HG03520 (cell line): ENCODE measurements at regions not wholly inside any gene's neighbourhood (a gene's known extent, or its start where the extent isn't known, plus 50 kb on each side); places are given as distances from the start of the nearest gene placed in this dataset.

Experiments used
- ATAC-seq: cut with Tn5 transposase; IDR thresholded peaks from one replicate; pipeline ENCODE4 v1.9.1; 2021; ENCODE audit warnings: mild to moderate bottlenecking, moderate library complexity; ENCODE audit not compliant: unreplicated experiment

DNA sequence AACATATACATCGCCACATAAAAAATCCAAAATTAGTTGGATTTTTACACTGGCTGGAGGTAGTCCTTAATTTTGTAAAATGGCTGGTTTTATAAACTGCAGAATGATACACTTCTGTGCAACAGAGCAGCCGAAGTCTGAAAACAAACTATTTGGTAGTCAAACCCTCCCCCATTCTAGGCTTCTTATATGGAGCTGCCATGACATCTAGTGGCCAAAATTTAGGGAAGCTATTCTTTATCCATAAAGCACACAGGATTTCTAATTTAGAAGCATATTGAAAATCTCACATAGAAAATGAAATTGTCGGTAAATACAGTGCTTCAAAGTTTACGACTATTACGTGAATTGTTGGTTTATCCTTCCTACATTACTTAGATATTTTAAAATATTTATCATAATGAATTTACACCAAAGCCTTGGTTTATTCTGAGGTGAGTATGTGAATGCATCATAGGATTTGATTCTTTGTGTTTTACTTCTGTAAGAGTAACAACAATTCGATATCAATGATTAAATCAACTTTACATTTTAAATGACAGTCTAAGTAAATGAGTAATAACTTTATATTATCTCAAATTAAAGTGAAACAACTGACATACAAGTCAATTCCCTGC lies 113.4 kb upstream of the FAM241A start:
- peak; percentile 89 for ATAC-seq

DNA sequence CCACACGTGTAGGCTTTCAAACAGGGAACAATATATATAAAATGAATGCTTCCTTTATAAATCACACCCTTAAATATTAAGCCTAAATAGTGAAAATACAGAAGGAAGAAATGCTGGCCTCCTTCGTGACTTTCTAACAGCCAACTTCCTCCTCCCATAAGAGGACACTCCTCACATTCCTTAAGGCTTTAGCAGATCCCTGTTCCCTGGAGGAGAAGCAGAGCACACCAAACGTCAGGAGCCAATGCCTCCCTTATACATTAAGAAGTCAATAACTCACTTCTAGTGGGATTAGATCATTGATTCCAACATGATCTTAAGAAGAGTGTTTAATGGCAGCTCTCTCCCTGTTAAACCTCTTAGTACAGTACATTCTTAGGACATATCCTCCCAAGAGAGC lies 108.4 kb upstream of the FAM241A start:
- ATAC-seq: no peak

GRCh38 chr4:112038861-112039260 lies 106.4 kb upstream of the FAM241A start:
- ATAC-seq: no peak

DNA sequence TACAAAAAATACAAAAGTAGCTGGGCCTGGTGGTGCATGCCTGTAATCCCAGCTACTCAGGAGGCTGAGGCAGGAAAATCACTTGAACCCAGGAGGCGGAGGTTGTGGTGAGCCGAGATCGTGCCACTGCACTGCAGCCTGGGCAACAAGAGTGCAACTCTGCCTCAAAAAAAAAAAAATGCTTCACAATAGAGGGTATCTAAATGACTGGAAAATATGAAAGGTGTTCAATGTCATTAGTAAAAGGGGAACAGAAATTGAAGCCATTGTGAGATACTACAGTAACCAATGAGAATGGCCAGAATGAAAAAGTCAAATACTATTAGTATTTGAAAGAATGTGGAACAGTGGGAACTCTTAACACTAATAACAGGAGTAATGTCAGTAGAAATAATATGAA lies 96.1 kb upstream of the FAM241A start:
- peak; percentile 88 for ATAC-seq

DNA sequence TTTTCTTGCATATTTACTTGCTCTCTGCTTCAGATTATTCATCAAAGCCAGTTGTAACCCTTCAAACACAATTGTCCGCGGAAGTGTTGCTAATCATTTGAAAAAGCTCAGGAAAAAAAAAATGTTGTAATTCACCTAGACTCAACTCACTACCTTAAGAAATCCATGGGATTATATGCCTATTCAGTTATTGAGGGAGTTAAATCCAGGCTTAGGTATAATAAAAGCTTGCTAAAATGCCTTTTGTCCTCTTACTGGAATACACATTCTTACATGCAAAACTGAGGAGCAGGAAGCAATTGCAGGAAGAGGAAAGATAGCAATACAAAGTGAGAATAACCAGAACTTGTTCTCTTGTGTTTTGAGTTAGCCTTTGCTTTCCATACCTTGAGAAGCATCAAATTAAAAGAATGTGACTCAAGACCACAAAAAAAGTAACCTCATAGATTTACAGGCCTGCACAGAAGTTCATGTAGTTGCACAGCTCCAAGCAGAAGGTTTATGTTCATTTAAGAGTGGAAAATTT lies 91.4 kb upstream of the FAM241A start:
- no peak for ATAC-seq

GRCh38 chr4:112055100-112055499 lies 90.2 kb upstream of the FAM241A start:
- no peak for ATAC-seq

GRCh38 chr4:112057470-112057869 lies 87.8 kb upstream of the FAM241A start:
- no peak for ATAC-seq

GRCh38 chr4:112058433-112058832 lies 86.8 kb upstream of the FAM241A start:
- ATAC-seq: no peak

GRCh38 chr4:112060212-112060611 lies 85.0 kb upstream of the FAM241A start:
- no peak for ATAC-seq

DNA sequence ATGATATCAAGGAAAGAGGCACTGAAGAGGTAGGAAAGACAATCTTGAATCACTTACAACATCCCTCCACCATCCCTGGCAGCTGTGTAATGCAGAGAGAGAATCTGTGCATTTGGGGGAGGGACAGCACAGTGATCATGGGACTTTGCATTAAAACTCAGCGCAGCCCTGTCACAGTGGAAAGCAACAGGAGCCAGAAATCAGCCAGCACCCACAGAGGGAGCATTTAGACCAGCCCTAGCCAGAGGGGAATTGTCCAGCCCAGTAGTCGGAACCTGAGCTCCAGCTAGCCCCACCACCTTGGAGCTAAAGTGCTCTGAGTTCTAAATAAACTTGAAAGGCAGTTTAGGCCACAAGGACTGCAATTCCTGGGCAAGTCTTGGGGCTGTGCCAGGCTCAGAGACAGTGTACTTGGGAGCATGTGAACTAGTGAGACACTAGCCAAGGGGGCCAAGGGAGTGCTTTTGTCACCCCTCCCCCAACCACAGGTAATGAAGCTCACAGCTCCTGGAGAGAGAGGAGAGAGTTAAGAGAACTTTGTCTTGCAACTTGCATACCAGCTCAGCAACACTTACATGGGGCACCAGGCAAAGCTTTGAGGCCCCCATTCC lies 83.9 kb upstream of the FAM241A start:
- no peak for ATAC-seq

GRCh38 chr4:112063260-112063659 lies 82.0 kb upstream of the FAM241A start:
- ATAC-seq: no peak

- no peak for ATAC-seq
Observed at GRCh38 chr4:112069110-112069509, 76.1 kb upstream of the FAM241A start.

- no peak for ATAC-seq
Observed at GRCh38 chr4:112073181-112073580, 72.1 kb upstream of the FAM241A start.

- ATAC-seq: peak; percentile 77
Observed at GRCh38 chr4:112075129-112075753, 70.0 kb upstream of the FAM241A start.

DNA sequence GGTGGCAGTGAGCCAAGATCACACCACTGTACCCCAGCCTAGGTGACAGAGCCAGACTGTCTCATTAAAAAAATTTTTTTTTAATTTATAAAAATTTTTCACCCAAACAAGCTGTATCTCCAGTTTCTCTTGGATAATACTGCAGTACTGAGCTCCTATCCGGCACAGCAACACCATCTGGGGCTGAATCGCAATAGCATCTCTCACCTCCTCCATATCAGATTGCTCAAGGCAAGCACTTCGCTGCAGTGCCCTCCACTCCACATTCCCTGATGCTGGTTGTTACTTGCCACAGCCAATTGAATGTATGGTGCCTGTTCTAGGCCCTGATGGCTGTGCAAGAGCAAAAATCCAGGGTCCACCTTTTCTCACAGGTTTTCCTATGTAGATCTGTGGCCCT lies 69.3 kb upstream of the FAM241A start:
- no peak for ATAC-seq

DNA sequence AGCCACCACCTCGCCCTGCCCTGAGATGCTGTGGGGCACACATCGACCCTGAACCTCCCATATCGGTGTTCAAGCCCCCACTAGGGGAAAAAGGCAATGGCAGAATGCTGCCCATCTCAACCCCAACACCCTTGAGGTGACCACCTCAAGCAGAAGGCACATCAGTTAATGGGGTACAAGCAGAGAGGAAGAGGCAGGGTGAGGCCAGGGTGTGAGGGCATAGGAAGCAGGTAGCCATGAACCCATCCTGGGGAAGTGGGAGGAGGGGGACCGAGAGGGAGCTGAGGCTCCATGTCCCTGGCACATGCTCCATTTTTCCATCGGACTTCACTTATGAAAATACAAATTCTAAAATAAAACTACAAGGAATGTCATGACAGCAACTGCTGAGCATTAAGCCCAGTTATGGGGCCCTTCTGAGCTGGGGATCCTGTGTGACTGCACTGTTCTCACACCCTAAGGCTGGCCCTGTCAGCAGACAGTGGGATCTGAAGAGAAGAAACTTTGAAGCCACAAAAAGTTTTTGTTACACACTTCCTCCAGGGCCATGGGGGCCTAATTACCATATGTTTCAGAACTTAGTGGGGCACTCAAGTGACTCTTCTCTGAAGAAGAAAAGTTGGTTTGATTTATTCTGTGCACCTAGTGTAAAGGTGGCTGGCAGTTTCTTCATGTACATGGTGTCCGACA lies 68.2 kb upstream of the FAM241A start:
- ATAC-seq: no peak

DNA sequence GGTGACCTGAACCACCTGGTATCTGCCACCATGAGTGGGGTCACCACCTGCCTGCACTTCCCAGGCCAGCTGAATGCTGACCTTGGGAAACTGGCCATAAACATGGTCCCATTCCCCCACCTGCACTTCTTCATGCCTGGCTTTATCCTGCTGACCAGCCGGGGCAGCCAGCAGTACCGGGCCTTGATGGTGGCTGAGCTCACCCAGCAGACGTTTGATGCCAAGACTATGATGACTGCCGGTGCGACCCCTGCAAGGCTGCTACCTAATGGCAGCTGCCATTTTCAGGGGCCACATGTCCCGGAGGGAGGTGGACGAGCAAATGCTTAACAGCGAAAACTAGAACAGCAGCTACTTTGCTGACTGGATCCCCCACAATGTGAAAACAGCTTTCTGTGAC lies 67.5 kb upstream of the FAM241A start:
- ATAC-seq: no peak

DNA sequence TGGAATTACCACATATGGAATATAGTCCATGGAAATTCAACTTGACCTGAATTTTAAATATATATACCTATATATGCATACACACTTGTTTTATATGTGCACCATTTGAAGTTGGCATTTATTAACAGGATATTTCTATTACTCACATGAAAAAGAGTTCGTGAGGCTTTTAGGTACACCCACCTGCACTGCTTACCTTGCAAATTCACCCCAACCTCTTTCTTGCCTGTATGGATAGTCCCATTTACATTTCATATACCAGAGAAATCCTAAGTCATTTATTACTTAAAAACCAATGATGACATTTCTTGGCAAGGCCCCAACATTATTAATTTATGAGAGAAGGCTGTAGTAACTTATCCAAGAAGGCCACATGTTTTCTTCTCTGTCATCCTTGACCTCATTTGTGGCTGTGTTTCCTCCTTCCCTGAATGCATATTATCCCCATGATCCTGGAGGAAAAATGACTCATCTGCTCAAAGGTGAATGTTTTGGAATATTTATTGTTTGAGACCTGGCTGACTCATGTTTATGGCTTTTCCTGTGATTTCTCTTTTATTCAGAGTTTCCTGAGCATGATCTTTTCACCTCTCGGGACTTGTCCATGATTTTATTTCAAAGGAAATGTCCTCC lies 62.2 kb upstream of the FAM241A start:
- ATAC-seq: no peak

DNA sequence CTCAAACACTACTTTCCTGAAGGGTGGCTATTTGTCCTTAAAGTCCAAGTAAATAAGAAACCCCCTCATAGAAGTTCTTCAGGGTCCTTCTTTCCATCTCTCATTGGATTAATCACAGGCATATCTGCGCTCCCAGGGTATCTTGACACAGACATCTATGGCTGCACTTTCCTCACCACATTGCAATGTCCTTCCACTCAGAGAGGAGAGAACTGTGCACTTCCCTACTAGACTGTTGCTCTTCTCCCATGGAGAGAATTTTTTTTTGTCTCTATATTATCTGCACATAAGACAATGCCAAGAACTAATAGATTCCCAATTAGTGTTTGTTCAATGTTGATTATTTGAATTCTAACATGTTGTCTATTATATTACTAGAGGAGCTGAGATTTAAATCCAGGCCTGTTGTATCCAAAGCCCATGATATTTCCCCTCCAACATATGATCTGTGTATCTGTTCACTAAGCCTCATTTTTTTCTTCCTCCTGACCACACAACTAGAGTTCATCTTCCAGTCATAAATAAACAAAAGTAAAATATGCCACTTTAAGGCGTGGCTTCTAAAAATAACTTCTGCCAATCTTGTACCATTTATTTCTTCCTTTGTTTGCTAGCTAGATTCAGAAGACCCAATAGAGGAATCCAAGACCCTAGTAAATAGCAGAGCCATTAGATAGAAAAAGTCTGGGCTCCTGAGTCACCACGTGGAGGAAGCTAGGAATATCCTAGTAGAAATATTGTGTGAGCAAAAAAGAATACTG lies 61.5 kb upstream of the FAM241A start:
- ATAC-seq: no peak
